Parathyroid adenoma (tissue), 2 donors: ENCODE measurements at regions not wholly inside any gene's neighbourhood (a gene's known extent, or its start where the extent isn't known, plus 50 kb on each side); places are given as distances from the start of the nearest gene placed in this dataset.

Experiments used
- H2AFZ ChIP-seq: fragments of 300-600 bp; sonication (generic); one replicate; pipeline ENCODE4 v1.7.0; 2017; ENCODE audit warnings: antibody characterized with exemption, mild to moderate bottlenecking
- H3K27ac ChIP-seq: fragments of 300-600 bp; sonication (generic); one replicate; pipeline ENCODE4 v1.7.0; 2017
- H3K27me3 ChIP-seq: fragments of 300-600 bp; sonication (generic); one replicate; pipeline ENCODE4 v1.7.0; 2017; ENCODE audit warnings: low read length; ENCODE audit not compliant: control insufficient read depth, insufficient read depth
- H3K36me3 ChIP-seq: fragments of 300-600 bp; sonication (generic); one replicate; pipeline ENCODE4 v1.7.0; 2017; ENCODE audit warnings: low read length; ENCODE audit not compliant: control insufficient read depth, insufficient read depth
- H3K4me1 ChIP-seq: fragments of 300-600 bp; sonication (generic); one replicate; pipeline ENCODE4 v1.7.0; 2017; ENCODE audit warnings: control low read depth
- H3K4me2 ChIP-seq: fragments of 300-600 bp; sonication (generic); one replicate; pipeline ENCODE4 v1.7.0; 2017; ENCODE audit warnings: low read length
- H3K4me3 ChIP-seq: fragments of 300-600 bp; sonication (generic); one replicate; pipeline ENCODE4 v1.7.0; 2017; ENCODE audit warnings: low read depth, low read length
- H3K79me2 ChIP-seq: fragments of 300-600 bp; sonication (generic); one replicate; pipeline ENCODE4 v1.7.0; 2017; ENCODE audit warnings: control low read depth
- H3K9ac ChIP-seq: fragments of 300-600 bp; sonication (generic); one replicate; pipeline ENCODE4 v1.7.0; 2017; ENCODE audit warnings: mild to moderate bottlenecking
- H3K9me3 ChIP-seq: fragments of 300-600 bp; sonication (generic); one replicate; pipeline ENCODE4 v1.7.0; 2017; ENCODE audit warnings: low read length; ENCODE audit not compliant: control insufficient read depth
- TF ChIP-seq, protein P1 (sequence below): fragments of 300-600 bp; sonication (generic); IDR thresholded peaks from one replicate; pipeline ENCODE4 v1.7.0; 2017; ENCODE audit warnings: antibody characterized with exemption, mild to moderate bottlenecking
- donor health status: primary hyperparathyroidism.

GRCh38 chr18:32621034-32621433 is 150.4 kb upstream of the GAREM1 start:
- H3K9me3 ChIP-seq: no peaks in the 10 kb centered on the region
- no peaks in the 10 kb centered on the region for H3K36me3 ChIP-seq
- no peak overlapping the region for H3K27ac ChIP-seq
- H3K9ac ChIP-seq: no peak overlapping the region
- H3K4me2 ChIP-seq: no peak overlapping the region
- no peak overlapping the region for H3K4me3 ChIP-seq
- H3K4me1 ChIP-seq: peaks cover 50% of the 10 kb centered on the region
- H3K27me3 ChIP-seq: no peaks in the 10 kb centered on the region
- H3K79me2 ChIP-seq: no peaks in the 10 kb centered on the region
- TF ChIP-seq, protein P1, sequence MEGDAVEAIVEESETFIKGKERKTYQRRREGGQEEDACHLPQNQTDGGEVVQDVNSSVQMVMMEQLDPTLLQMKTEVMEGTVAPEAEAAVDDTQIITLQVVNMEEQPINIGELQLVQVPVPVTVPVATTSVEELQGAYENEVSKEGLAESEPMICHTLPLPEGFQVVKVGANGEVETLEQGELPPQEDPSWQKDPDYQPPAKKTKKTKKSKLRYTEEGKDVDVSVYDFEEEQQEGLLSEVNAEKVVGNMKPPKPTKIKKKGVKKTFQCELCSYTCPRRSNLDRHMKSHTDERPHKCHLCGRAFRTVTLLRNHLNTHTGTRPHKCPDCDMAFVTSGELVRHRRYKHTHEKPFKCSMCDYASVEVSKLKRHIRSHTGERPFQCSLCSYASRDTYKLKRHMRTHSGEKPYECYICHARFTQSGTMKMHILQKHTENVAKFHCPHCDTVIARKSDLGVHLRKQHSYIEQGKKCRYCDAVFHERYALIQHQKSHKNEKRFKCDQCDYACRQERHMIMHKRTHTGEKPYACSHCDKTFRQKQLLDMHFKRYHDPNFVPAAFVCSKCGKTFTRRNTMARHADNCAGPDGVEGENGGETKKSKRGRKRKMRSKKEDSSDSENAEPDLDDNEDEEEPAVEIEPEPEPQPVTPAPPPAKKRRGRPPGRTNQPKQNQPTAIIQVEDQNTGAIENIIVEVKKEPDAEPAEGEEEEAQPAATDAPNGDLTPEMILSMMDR: no peak
- H2AFZ ChIP-seq: no peak overlapping the region

DNA sequence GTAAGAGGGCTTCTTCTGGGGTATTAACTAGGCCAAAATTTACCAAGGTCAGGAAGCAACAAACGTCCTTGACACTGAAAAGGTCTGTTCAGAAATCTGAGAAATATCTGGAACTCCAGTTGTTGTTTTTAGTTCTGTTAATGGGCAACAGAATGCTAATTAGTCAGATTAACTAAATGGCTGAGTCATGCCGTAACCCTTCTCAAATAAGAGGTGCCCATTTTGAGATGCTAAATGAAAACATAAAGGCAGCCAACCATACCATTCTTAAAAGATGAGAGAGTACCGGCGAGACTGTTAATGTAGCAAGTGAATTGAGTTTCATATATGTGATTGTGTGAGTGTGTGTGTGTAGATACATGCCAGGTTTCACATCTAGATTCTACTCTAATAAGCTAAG is 147.9 kb upstream of the GAREM1 start:
- TF ChIP-seq, protein P1: no peak
- Histone ChIP-seq H3K27ac (no peak overlapping the region), H3K27me3 (no peaks in the 10 kb centered on the region), H3K9ac (no peak overlapping the region), H3K79me2 (no peaks in the 10 kb centered on the region), H3K4me3 (no peak overlapping the region), H3K36me3 (no peaks in the 10 kb centered on the region), H2AFZ (no peak overlapping the region), H3K9me3 (no peaks in the 10 kb centered on the region), H3K4me1 (peaks cover 31% of the 10 kb centered on the region), H3K4me2 (no peak overlapping the region)

DNA sequence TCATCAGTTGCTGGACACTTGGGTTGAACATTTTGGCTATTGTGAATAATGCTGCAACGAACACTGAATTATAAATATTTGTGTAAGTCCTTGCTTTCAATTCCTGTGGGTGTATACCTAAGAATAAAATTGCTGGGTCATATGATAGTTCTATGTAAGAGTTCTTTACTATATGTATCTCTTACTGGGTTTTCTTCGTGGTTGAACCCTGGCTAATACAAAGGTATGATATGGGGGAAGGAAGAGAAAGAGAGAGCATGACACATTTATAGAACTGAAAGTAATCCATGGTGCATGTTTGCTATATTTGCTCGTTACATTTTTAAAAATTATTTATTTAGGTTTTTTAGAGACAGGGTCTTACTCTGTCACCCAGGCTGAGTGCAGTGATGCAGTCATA is 143.1 kb upstream of the GAREM1 start:
- no peak overlapping the region for H3K9ac ChIP-seq
- no peaks in the 10 kb centered on the region for H3K27me3 ChIP-seq
- peaks cover 7% of the 10 kb centered on the region for H3K4me1 ChIP-seq
- H3K36me3 ChIP-seq: no peaks in the 10 kb centered on the region
- H3K9me3 ChIP-seq: no peaks in the 10 kb centered on the region
- no peaks in the 10 kb centered on the region for H3K79me2 ChIP-seq
- TF ChIP-seq, protein P1: no peak
- H3K27ac ChIP-seq: no peak overlapping the region
- H3K4me3 ChIP-seq: no peak overlapping the region
- H2AFZ ChIP-seq: no peak overlapping the region
- no peak overlapping the region for H3K4me2 ChIP-seq

DNA sequence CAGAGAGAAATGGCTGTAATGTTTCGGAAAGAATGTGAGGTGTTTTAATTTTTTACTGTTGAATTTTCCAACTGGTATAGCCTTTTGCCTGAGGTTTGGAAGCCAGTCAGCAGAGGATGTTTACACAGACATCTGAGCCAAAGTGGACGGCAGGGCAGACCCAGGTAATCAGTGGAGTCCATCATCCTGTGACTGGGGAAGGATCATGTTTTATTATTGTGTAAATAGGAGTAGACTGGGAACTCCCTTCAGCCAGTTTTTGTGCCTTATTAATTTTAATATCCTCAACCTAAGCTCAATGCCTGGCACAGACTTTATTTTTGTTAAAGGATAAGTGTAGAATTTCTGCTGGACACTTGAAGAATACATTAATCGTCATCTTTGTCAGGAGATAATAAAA is 142.0 kb upstream of the GAREM1 start:
- no peak overlapping the region for H2AFZ ChIP-seq
- no peak overlapping the region for H3K4me3 ChIP-seq
- no peaks in the 10 kb centered on the region for H3K79me2 ChIP-seq
- TF ChIP-seq, protein P1: no peak
- peak overlapping the region; percentile 25 for H3K4me2 ChIP-seq
- peak overlapping the region; percentile 42 for H3K27ac ChIP-seq
- no peaks in the 10 kb centered on the region for H3K4me1 ChIP-seq
- no peaks in the 10 kb centered on the region for H3K9me3 ChIP-seq
- no peaks in the 10 kb centered on the region for H3K36me3 ChIP-seq
- no peaks in the 10 kb centered on the region for H3K27me3 ChIP-seq
- H3K9ac ChIP-seq: no peak overlapping the region

- Histone ChIP-seq H3K9me3 (no peaks in the 10 kb centered on the region), H3K79me2 (no peaks in the 10 kb centered on the region), H3K9ac (no peak overlapping the region), H3K4me1 (no peaks in the 10 kb centered on the region), H3K4me3 (no peak overlapping the region), H2AFZ (no peak overlapping the region), H3K4me2 (no peak overlapping the region), H3K27ac (no peak overlapping the region), H3K36me3 (no peaks in the 10 kb centered on the region), H3K27me3 (no peaks in the 10 kb centered on the region)
- TF ChIP-seq, protein P1: no peak
These were observed 139.5 kb upstream of the GAREM1 start for GRCh38 chr18:32610176-32610575.
